GM12892 (cell line): ENCODE measurements at regions not wholly inside any gene's neighbourhood (a gene's known extent, or its start where the extent isn't known, plus 50 kb on each side); places are given as distances from the start of the nearest gene placed in this dataset.

Experiments used
- DNase-seq: peaks from one replicate; pipeline ENCODE4 v3.0.0; 2011; ENCODE audit not compliant: insufficient read length
- FAIRE-seq: peaks from 2 replicates; lab custom pipeline; 2011; peaks lifted over from hg19 to GRCh38; lab: Jason Lieb, UNC
- POLR2A ChIP-seq: IDR thresholded peaks from 2 replicates; pipeline ENCODE4 v1.6.1; 2011; ENCODE audit warnings: low read depth, low read length, control low read depth
- POLR2AphosphoS5 ChIP-seq: IDR thresholded peaks from 2 replicates; pipeline ENCODE4 v1.6.1; 2011; ENCODE audit warnings: low read depth, low read length, control low read depth
- TAF1 ChIP-seq: IDR thresholded peaks from 2 replicates; pipeline ENCODE4 v1.6.1; 2011; ENCODE audit warnings: low read depth, mild to moderate bottlenecking, control low read depth, low read length, borderline replicate concordance

GRCh38 chr13:99436686-99437416, 64.4 kb upstream of the TM9SF2 start:
- TF ChIP-seq TAF1 (no peak), POLR2AphosphoS5 (no peak), POLR2A (no peak)
- FAIRE-seq (peak; percentile 85), DNase-seq (no peak)

- DNase-seq (no peak), FAIRE-seq (no peak)
- TF ChIP-seq POLR2A: no peak
- no peak for TF ChIP-seq TAF1
These were observed 62.2 kb upstream of the TM9SF2 start for GRCh38 chr13:99439048-99439447.

GRCh38 chr13:99439850-99440604, 61.2 kb upstream of the TM9SF2 start:
- no peak for TF ChIP-seq POLR2AphosphoS5
- no peak for TF ChIP-seq POLR2A
- TF ChIP-seq TAF1: no peak
- FAIRE-seq: no peak
- DNase-seq: no peak

GRCh38 chr13:99442273-99442895, 58.9 kb upstream of the TM9SF2 start:
- DNase-seq (no peak), FAIRE-seq (peak; percentile 14)
- TF ChIP-seq POLR2AphosphoS5 (no peak), TAF1 (no peak), POLR2A (no peak)

GRCh38 chr13:99446242-99446641, 55.0 kb upstream of the TM9SF2 start:
- DNase-seq (no peak), FAIRE-seq (no peak)
- no peak for TF ChIP-seq POLR2AphosphoS5
- TF ChIP-seq TAF1: no peak
- TF ChIP-seq POLR2A: no peak

- TF ChIP-seq POLR2AphosphoS5: no peak
- no peak for TF ChIP-seq POLR2A
- TF ChIP-seq TAF1: no peak
- FAIRE-seq (no peak), DNase-seq (no peak)
These were observed 52.7 kb upstream of the TM9SF2 start for GRCh38 chr13:99448546-99448945.

- FAIRE-seq: no peak
- no peak for DNase-seq
- TF ChIP-seq POLR2A: no peak
- TF ChIP-seq POLR2AphosphoS5: no peak
- TF ChIP-seq TAF1: no peak
These were observed 50.9 kb upstream of the TM9SF2 start for GRCh38 chr13:99450416-99450815.
